HG02759 (cell line): ENCODE measurements at regions not wholly inside any gene's neighbourhood (a gene's known extent, or its start where the extent isn't known, plus 50 kb on each side); places are given as distances from the start of the nearest gene placed in this dataset.
"Not testable (repeated sequence)": the region's sequence is repeated elsewhere in the genome, so short reads cannot be mapped to it uniquely, and the experiment has no call there.

Experiments used
- ATAC-seq: cut with Tn5 transposase; IDR thresholded peaks from one replicate; pipeline ENCODE4 v1.9.1; 2021; ENCODE audit warnings: mild to moderate bottlenecking, moderate library complexity; ENCODE audit not compliant: unreplicated experiment

DNA sequence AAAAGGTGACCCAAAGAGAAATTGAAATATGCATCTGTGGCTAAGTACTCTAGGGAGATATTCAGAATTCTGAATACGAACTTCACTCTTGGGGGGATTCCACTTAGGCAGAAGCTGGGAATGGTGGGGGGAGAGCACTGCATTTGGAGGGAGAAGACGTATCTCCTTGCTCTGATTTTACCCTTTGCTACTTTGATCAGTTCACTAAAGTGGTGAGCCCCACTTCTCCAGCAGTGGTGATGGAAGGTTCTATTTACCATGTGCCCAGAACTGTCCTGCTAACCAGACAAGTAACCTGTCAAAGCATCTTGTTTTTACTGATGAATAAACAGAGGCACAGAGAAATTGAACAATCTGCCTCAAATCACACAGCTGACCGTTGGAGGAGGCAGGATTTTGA is 483.4 kb downstream of the SIPA1L2 start:
- no peak for ATAC-seq

DNA sequence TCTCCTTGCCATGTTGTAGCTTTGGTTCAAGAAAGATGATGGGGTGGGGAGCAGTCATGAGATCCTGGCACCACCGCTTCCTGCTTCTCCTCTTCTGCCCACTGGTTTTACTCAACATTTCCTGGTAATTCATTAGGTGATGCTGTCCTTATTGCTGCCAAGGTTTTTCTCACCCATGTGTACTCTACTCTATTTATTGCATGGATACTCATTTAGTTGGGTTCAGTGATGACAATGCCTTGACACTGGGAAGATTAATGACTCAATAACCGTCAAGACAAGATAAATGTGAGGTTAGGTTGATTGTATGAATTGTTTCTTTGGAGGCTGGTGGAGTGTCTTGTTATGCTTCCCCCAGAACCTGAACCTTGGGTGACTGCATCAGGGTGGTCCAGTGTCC is 484.2 kb downstream of the SIPA1L2 start:
- ATAC-seq, result no peak

DNA sequence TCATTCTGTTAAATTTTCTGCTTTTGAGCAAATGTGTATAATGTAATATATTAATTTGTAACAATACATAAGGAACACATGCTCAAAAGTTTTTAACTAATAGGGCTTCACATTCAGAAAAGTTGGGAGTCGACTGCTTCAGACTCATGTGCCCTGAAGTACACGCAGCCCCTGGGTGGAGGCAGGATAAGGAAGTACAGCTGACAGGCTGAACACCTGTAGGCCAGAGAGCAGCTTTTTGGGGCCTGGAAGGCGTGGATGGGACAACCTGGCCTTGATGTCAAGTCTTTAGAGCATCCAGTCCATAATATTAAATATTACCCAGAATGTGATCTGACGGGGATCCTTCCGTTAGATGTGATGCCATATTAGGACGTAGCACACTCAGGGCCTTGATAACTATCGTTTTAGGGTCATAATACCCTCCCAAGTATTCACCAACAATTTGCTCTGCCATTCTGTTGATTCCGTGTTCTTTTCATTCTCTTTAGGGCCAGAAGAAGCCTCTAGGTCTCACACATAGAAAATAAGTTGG is 485.2 kb downstream of the SIPA1L2 start:
- ATAC-seq, result no peak

DNA sequence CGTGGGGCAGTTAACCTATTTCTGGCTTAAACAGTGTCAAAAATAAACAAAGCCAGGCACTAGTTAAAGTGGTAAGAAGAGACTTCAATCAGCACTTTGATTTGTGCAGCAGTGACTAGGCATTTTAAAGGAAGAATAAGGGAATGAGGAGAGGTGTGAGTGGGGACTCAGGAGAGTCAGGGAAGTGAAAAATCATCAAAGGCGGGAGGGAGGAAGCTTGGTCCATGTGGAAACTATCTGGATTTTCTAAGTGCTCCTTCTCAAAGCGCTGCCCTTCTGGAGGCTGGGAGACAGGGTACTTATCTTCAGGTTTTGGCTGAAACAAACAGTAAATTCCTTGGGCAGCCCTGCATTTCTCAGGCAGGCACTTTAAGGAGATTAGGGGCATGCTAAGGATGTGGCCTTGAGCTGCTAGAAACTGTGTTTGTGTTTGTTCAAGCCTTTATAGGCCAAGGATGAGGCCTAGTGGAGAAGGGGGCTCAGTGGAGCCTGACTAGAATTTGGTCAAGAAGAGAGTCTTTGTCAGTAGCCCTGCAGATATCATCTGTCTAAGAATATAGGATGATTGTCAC is 486.5 kb downstream of the SIPA1L2 start:
- no peak for ATAC-seq

DNA sequence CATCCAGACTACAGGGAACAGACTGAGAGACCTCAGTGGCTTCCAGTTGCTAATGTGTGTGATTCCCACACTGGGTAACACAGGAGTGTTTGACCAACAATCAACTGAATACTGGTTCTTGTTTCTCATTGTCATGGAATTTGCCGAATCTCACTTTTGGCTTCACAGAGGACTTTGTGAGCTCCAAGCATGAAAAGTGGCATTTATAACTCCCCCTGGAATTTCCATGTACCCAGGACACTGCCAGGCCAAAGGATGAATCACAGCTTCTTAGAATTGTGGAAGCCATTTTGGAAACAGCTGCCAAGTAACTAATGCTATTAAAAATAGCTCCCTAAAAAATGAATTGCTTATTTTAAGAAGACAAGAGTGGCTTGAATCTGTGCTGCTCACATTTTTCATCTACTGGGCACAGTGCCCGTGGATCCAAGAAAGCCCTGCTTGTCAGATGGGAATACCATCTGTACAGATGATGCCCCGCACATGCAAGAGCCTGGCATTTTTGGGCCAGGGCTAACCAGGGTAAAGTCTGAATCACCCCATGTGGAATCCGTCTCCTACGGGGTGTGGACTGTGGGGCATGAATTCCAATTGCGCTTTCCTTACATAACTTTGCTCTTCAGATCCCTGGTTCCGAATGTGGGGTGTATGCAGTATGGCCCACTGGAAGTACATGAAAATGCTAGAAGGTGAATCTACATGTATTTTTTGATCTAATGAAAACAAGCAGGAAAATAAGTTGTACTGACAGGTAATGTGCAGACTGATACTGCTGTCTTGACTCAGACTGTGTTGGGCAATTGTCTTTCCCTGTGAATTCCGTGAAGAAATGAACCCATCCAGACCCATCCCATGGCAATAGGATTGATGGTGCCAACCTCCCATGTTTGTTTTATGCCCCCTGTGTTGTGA is 487.3 kb downstream of the SIPA1L2 start:
- ATAC-seq, result no peak

DNA sequence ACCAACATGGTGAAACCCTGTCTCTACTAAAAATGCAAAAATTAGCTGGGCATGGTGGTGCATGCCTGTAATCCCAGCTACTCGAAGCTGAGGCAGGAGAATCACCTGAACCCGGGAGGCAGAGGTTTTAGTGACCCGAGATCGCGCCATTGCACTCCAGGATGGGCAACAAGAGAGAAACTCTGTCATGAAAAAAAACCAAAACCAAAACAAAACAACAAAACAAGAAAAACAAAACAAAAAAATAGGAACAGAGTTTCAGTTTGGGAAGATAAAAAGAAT is 488.8 kb downstream of the SIPA1L2 start:
- not testable (repeated sequence) for ATAC-seq

DNA sequence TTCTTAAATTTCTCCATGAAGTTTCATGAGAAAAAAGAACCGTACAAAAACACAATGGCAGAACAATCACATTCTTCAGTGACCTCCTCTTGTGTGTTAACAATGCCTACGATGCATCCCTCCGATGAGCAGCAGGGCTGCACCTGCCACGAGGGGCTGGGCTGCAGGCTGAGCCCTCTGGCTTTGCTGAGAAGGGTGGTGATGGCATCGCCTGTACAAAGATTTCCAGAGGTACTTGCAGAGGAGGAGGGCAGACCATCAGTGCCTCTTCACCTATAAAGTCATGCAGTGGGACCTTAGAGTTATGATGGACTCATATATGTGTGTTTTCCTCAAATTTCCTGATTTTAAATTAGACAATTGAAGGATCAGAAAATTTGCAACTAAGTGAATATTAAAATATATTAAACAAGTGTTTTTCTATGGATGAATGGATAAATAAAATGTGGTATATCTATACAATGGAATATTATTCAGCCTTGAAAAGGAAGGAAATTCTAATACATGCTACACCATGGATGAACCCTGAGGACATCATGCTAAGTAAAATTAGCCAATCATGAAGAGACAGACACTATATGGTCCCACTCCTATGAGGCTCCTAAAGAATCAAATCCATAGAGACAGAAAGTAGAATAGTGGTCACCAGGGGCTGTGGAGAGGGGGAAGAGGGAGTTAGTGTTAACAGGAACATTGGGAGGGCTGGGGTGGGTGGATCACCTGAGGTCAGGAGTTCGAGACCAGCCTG is 489.3 kb downstream of the SIPA1L2 start:
- ATAC-seq, result no peak

DNA sequence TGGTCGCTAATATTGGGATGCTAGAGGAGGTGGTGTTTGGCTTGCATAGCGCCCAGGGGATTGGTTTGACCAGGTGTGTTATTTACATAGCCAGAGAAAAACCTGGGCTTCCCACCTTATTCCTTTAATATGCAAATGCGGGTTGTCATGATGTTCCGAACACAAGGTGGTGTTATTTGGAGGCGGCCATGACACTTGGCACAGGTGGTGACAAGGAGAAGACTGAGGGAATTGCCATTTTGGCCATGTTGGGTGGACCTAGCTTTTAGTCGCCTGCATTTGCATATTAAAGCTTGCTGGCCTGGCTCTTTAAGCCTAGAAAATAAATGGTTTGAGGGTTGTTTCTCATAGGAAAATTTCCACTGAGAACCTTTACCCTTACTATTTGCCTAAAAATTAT is 490.5 kb downstream of the SIPA1L2 start:
- ATAC-seq, result no peak

DNA sequence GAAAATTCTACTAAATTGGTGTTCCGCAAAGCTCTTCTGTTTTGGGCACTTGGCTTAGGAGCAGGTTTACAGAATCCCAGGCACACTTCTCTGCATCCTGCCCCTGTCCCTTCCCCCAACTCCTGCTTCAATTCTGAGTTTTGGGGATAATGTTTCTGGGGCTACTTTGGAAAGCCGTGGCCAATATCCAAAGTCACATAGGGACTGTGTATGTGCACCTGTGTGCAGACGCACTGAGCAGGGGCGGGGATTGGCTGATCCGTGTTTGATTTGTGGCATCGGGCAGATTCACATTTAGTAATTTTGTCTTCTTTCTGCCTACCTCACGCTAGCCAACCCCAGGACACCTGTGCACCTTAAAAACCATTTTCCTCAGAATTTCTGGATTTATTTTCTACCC is 491.9 kb downstream of the SIPA1L2 start:
- no peak for ATAC-seq

DNA sequence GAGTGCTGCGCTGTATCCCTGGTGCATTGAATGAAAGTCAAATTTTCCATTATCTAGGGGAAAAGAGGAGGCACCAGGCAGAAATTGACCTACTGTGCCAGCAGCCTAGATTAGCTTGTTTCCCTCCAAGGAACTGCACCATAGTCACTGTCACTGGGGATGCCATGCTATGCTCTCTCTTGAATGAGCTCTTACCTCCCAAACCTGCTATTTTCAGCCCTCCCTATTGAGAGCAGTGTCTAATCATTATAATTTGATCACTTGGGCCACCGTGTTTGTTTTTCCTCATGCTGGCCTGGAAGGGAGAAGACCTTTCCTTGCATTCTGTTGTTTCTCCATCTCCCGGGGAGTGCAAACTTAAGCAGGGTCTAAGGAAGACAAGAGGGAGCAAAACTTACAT is 492.9 kb downstream of the SIPA1L2 start:
- no peak for ATAC-seq

DNA sequence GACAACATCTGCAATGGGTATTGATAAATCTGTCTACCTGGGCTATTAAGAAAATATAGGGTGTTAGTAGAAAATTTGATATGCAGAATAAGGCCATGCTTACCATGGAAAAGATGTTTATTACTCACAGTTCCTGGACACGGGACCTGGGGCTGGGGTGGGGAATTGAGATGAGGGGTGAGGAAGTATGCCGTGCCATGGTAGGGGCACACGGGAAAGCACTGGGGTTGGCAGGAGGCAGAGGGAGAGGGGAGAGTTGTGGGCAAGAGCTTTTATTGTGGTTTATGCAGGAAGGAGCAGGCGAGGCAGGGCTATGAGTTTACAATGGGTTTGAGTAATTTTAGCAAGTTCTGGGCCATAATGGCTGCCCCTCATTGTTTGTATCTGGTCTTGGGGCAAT is 493.8 kb downstream of the SIPA1L2 start:
- ATAC-seq, result no peak

DNA sequence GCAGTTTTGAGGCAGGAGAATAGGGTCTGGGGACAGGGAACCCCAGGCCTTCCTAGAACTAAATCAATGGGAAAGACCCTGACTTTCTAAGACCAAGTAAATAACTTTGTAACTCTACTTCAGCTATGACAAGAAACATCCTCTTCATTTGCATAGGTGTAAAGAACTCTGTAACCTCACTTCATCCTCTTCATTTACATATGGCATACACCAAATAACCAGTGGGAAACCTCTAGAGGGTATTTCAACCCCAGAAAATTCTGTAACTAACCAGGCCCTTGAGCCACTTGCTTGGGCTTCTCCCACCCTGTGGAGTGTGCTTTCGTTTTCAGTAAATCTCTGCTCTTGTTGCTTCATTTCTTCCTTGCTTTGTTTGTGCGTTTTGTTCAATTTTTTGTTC is 495.6 kb downstream of the SIPA1L2 start:
- no peak for ATAC-seq

DNA sequence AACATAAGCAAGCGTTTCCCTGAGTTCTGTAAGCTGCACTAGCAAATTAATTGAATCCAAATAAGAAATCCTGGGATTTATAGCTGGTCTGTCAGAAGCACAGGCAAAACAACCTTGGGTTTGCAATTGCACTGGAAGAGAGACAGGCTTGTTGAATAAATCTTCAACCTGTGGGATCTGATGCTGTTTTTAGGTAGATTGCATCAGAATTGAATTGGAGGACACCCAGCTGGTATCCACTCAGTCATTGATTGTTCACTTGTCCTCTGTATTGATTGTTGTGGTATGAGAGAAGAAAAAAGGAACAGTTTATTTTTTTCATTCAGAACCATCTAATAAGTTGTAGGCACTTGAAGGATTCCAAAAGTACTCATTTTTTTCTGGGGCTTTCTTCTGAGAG is 497.4 kb downstream of the SIPA1L2 start:
- no peak for ATAC-seq

DNA sequence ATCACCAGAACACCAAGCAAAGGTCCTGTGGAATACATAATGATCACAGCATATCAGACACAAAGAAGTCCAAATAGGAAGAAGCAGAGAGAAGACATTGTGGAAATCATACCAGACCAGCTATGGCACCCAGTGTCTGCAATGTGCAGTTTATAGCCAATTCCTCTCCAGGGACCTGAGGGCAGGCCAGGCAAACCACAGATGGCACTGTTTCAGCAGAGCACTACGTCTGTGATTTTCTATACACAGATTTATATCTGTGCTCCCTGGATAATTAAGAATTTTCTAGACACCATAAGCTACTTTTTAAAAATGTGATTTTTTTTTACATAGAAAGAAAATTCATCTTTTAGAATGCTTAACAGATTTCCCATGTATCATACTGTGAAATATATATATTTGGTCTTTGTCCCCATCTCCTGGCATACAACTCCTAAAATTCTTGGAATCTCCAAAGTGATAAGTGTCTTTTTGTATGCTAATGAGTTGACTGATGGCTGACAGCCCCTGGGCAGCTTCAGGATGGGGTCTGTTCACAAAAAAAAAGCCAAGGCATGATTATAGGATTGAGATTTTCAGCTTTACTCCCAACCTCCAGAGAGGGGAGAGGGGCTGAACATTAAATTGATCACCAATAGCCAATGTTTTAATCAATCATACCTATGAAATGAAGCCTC is 498.1 kb downstream of the SIPA1L2 start:
- ATAC-seq, result no peak

DNA sequence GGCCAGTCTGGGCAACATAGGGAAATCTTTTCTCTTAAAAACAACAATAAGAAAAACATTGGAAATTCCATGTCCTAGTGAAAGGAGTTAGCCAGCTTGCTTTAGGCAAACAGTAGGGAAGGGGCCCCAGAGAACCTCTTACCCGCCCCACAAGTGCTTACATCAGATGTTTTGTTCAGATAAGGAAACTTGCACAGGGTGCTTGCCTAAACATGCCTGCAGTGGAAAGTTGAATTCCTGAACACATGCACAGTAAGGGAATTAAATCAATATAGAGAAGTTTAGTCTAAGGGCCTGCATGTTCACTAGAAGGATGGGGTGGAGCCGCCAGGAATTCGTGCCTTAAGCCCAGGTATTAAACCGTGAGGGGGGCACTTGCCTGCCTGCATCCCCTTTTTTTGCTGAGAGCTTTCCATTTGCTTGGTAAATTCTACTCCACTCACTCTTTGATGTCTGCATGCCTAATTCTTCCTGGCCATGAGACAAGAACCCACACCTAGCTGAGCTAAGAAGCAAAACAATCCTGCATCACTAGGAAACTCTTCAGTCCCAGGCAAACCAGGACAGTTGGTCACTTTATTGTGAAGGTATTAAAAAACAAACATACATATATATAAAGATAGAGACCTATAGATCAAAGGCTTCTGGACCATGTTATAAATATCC is 499.0 kb downstream of the SIPA1L2 start:
- no peak for ATAC-seq

DNA sequence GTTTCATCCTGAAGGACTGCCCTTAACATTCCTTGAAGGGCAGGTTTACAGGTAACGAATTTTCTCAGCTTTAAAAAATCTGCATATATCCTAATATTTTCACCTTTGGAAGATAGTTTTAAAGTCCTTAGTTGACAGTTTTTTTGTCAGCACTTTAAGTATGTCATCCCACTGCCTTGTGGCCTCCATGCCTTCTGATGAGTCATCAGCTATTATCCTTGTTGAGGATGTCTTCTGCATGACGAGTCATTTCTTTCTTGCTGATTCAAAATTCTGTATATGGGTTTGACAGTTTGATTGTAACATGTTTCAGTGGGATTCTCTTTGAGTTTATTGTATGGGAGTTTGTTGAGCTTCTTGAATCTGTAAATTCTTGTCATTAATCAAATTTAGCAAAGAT is 500.6 kb downstream of the DISC1 start:
- no peak for ATAC-seq

DNA sequence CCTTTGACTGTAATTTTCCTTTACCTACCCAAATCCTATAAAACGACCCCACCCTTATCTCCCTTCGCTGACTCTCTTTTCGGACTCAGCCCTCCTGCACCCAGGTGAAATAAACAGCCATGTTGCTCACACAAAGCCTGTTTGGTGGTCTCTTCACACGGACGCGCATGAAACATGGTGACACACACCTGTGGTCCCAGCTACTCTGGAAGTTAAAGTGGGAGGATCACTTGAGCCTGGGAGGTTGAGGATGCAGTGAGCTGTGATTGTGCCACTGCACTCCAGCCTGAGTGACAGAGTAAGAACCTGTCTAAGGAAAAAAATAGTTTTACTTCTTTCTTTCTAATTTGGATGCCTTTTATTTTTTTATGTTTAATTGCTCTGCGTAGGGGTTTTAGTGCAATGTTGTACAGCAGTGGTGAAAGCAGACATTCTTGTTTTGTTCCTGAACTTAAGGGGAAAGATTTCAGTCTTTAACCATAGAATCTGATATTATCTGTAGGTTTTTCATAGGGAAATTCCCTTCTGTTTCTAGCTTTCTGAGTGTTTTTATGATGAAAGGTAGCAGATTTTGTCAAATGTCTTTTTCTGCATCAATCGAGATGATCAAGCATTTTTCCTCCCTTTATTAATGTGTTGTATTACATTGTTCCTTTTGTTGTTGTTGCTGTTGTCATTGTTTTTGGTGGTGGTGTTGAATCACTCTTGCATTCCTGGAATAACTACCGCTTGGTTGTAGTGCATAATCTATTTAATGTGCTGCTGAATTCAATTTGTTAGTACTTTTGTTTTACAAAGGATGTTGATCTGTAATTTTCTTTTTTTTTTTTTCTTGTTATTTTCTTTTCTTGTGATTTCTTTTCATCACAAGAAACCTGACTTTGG is 497.4 kb downstream of the DISC1 start:
- ATAC-seq, result no peak

DNA sequence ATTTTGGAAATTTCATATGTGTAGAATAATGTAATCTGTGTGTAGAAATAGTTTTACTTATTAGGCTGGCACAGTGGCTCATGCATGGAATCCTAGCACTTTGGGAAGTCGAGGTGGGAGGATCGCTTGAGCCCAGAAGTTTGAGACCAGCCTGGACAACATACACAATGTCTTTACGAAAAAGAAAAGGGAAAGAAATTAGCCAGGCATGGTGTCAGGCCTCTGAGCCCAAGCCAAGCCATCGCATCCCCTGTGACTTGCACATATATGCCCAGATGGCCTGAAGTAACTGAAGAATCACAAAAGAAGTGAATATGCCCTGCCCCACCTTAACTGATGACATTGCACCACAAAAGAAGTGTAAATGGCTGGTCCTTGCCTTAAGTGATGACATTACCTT is 491.3 kb downstream of the DISC1 start:
- ATAC-seq, result not testable (repeated sequence)

DNA sequence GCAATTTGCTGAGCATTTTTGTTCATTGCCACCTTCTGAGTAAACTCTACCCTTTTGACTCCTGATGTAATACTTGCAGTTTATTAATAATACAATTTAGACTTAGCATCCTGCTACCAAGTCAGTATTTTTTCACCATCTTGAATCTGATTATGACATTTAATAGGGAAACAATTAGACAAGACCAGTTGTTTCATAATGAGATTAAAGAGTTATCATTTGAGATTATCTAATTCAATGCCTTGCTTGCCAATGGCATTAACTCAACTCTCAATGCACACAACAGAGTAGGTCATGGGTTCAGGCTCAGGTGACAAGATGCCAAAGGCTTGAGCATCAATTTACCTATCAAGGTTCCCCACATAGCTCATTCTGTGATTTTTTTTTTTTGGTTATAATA is 488.4 kb downstream of the DISC1 start:
- ATAC-seq, result no peak

DNA sequence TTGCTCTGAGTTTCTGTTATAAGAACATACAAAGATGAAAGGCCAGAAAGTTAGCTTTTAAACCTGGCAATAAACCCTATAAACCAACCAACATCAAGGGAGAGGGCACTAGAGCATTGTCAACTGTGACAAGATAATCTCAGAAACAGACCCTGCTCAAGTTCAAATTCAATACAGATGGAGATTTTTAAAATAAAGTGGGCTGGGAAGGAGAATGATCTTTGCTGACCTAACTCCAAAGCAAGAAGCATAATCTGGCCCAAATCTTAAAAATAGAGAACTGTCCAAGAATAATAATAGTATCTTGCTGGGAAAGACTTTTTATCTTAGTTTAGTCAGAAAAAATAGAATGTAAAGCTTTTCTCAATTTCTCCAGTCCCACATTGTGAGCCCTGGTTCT is 485.5 kb downstream of the DISC1 start:
- ATAC-seq, result no peak
